ENCODE measurements at regions not wholly inside any gene's neighbourhood (a gene's known extent, or its start where the extent isn't known, plus 50 kb on each side); places are given as distances from the start of the nearest gene placed in this dataset.

DNA sequence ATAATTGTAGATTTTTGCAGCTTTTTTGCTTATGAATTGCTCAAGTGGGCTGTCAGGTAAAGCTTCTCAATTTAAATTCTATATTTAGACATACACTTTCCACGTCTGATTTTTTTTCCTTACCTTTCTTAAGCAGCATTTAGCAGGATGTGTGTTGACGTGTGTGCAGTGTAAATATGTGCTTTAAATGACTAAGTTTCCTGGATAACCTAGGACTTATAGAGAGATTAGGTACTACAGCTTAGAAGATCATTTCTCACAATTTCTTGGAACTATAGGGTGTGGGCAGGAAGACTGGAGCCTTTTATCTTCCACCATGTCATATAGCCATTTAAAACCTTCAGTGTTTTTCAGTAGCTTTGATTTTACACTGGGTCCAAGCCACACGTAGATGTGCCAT lies 263.5 kb downstream of the NOVA1 start:
- H3K4ac ChIP-seq (ENCODE audit: low read depth, low read length): no peak overlapping the region
- no CpG with 5 or more reads among the region's 3 CpGs for WGBS (ENCODE audit: extremely low coverage, insufficient read length, low lambda C conversion rate)
- no peaks in the 10 kb centered on the region for H3K4me1 Mint-ChIP-seq

More for the DNA sequence above, 263.5 kb downstream of the NOVA1 start:
- TF ChIP-seq, protein P1, sequence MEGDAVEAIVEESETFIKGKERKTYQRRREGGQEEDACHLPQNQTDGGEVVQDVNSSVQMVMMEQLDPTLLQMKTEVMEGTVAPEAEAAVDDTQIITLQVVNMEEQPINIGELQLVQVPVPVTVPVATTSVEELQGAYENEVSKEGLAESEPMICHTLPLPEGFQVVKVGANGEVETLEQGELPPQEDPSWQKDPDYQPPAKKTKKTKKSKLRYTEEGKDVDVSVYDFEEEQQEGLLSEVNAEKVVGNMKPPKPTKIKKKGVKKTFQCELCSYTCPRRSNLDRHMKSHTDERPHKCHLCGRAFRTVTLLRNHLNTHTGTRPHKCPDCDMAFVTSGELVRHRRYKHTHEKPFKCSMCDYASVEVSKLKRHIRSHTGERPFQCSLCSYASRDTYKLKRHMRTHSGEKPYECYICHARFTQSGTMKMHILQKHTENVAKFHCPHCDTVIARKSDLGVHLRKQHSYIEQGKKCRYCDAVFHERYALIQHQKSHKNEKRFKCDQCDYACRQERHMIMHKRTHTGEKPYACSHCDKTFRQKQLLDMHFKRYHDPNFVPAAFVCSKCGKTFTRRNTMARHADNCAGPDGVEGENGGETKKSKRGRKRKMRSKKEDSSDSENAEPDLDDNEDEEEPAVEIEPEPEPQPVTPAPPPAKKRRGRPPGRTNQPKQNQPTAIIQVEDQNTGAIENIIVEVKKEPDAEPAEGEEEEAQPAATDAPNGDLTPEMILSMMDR (conservative IDR thresholded peaks at IDR 0.05): no peak
- Histone ChIP-seq H2AK5ac (ENCODE audit: insufficient read length, low read length) (no peak overlapping the region), H3K9me3 (ENCODE audit: control insufficient read depth, low read depth, low read length) (no peaks in the 10 kb centered on the region), H4K5ac (ENCODE audit: insufficient read length, low read depth, low read length) (no peak overlapping the region), H2BK12ac (ENCODE audit: insufficient read length, low read depth, low read length) (no peak overlapping the region), H3K27ac (ENCODE audit: insufficient read length, low read depth, low read length) (no peak overlapping the region), H2BK20ac (ENCODE audit: low read depth, low read length, poor library complexity, severe bottlenecking) (no peak overlapping the region), H3K79me2 (ENCODE audit: insufficient read depth, low read length) (no peaks in the 10 kb centered on the region), H3K18ac (ENCODE audit: insufficient read length, low read depth, low read length) (no peak overlapping the region), H2BK120ac (ENCODE audit: low read depth, low read length, poor library complexity, severe bottlenecking) (no peak overlapping the region), H3K79me1 (ENCODE audit: insufficient read depth, low read depth, low read length, poor library complexity, severe bottlenecking) (no peaks in the 10 kb centered on the region), H3K14ac (ENCODE audit: insufficient read depth, low read length) (no peak overlapping the region), H3K23ac (ENCODE audit: insufficient read length, low read depth, low read length) (no peak overlapping the region), H4K91ac (ENCODE audit: insufficient read length, low read depth, low read length) (no peak overlapping the region), H3K27me3 (ENCODE audit: insufficient read depth, low read length) (no peaks in the 10 kb centered on the region), H3K23me2 (ENCODE audit: insufficient read length, low read depth, low read length, poor library complexity, severe bottlenecking) (no peaks in the 10 kb centered on the region), H3K56ac (ENCODE audit: insufficient read length, low read depth, low read length) (no peak overlapping the region), H4K8ac (replicated peaks; ENCODE audit: insufficient read length, low read depth, low read length) (no peak overlapping the region), H4K20me1 (ENCODE audit: control insufficient read depth, insufficient read depth, insufficient read length) (no peaks in the 10 kb centered on the region), H3K9ac (ENCODE audit: extremely low read depth, insufficient read length, low read length) (no peak overlapping the region), H2BK15ac (ENCODE audit: low read depth, low read length) (no peak overlapping the region), H3T11ph (ENCODE audit: low read length) (no peak overlapping the region), H3K4me2 (ENCODE audit: insufficient read depth, insufficient read length, low read length) (no peak overlapping the region), H2AFZ (ENCODE audit: low read length) (no peak overlapping the region), H3K4me1 (ENCODE audit: insufficient read depth, low read length) (no peaks in the 10 kb centered on the region), H2BK5ac (ENCODE audit: insufficient read length, low read length) (no peak overlapping the region)
- Mint-ChIP-seq H3K27me3 (ENCODE audit: low read depth) (no peaks in the 10 kb centered on the region), H3K4me3 (no peak overlapping the region), H3K27ac (no peak overlapping the region), H3K9me3 (no peaks in the 10 kb centered on the region), H3K36me3 (ENCODE audit: insufficient read depth in 1 of 3, low read depth in 3 of 3) (no peaks in the 10 kb centered on the region)
- DNase-seq: no peak

Data from H9 (cell line).